ENCODE measurements at regions not wholly inside any gene's neighbourhood (a gene's known extent, or its start where the extent isn't known, plus 50 kb on each side); places are given as distances from the start of the nearest gene placed in this dataset.

DNA sequence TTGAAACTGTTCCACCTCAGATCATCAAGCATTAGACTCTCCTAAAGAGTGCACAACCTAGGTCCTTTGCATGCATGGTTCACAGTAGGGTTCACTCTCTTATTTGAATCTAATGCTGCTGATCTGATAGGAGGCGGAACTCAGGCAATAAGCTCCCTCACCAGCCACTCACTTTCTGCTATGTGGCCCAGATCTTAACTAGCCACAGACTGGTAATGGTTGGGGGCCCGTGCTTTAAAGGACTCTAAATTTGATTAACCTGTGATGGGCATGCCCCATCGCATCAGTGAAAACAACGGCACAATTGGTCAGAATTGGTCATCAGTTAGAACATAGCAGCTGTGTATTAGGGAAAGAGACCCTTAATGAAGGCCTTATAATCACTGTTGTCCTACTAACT is 753.7 kb upstream of the SORCS1 start:
- DNase-seq (ENCODE audit: extremely low read depth, low read depth, low spot score): no peak

- no peak for DNase-seq (ENCODE audit: extremely low read depth, low read depth, low spot score)
Measured at GRCh38 chr10:107915215-107915610, 750.7 kb upstream of the SORCS1 start.

DNA sequence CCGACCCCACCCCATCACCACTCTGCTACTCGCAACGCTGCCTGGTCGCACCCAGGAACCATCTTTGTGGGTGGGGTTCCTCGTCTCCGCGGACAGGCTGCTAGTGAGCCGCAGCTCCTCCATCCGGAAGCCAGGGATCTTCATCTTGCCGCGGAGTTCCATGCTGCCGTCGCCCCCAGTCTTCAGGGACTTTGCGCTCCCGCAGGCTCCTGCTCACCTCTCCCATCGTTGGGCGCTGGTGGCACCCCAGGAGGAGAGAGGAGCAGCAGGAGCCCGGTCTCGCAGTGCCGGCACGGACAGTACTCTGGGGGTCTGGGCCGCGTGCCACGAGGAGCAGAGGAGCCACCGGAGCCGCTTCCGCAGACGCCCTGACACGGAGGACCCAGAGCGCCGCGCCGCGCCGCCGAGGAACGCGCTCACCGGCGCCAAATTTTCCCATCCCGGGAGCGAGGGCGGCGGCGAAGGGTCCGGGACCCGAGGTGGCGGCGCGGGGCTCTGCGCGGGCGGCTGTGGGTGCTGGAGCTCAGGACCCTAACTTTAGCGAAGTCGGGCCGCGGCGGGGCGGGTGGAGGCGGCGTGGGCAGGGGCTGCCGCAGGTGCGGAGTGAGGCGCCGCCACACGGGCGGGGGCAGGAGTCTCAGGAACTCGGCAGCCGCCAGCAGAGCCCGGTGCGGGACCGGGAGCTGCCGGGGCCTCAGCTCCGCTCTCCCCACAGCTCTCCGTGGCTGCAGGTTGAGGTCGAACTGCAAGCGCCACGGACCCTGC is 750.1 kb upstream of the SORCS1 start:
- DNase-seq (ENCODE audit: extremely low read depth, low read depth, low spot score): no peak

DNA sequence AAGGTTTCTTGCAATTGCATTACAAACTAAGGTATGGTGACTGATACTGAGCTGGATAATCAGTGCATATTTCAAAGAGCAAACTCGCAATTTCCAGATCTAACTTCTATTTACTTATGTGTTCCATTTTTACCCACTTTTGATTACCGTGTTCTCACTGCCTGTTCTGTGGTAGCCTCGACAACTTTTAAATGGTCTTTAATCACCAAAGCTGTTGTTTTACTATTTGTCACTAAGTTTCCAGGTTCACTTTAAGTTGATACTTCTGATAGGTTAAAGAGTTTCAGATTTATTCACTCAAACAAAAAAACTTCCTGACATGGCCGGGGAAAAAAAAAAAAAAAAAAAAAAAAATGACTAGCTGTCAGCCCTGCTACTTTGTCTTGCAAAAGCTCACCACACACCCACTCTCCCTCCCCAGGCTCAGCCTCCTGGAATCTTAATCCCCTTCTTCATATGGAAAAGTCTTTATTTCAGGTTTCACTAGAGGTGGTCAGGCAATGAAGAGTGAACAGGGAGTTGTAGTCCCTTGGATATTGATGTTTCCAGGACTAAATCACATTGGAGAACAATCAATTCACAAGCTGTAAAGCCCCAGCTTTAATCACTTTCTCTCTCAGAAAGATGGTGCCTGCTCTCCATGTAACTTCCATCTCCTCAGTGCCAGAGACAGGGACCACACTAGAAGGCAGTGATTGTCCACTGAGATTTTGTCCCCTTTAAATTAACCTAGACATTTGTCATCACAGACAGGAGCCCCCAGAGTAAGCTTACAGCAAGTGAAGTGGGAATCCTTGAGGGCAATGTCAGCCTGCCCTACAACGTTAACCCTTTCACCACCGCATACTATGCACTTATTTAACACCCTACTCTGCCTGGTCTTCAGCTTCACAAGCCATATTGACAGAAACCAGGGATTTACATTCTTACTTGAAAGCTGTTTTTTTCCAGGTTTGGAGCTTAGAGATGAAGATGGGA is 749.1 kb upstream of the SORCS1 start:
- no peak for DNase-seq (ENCODE audit: extremely low read depth, low read depth, low spot score)

- no peak for DNase-seq (ENCODE audit: extremely low read depth, low read depth, low spot score)
Measured at GRCh38 chr10:107901076-107901475, 736.6 kb upstream of the SORCS1 start.

- no peak for DNase-seq (ENCODE audit: extremely low read depth, low read depth, low spot score)
Measured at GRCh38 chr10:107900131-107900530, 735.6 kb upstream of the SORCS1 start.

GRCh38 chr10:107899502-107900062 is 735.1 kb upstream of the SORCS1 start:
- no peak for DNase-seq (ENCODE audit: extremely low read depth, low read depth, low spot score)

DNA sequence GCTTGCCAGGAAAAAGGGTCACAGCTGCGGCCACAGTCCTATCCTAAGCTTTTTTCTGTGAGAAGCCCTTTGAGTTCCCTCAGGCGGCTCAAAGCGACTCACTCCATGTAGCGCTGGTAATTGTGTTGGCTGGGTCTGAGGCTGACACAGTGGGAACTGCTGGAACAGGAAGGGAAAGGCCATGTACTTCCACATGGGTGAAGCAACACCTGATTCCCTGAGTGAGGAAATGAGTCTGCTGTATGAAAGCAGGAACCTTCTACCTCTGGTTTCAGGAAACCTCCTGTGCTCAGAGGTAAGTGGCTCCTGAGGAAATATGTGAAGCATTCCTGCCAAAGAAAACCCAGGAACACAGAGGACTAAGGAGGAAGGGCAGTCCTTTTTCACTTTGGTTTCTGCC is 734.6 kb upstream of the SORCS1 start:
- no peak for DNase-seq (ENCODE audit: extremely low read depth, low read depth, low spot score)

- DNase-seq (ENCODE audit: extremely low read depth, low read depth, low spot score): no peak
Measured at GRCh38 chr10:107898392-107898791, 733.9 kb upstream of the SORCS1 start.

DNA sequence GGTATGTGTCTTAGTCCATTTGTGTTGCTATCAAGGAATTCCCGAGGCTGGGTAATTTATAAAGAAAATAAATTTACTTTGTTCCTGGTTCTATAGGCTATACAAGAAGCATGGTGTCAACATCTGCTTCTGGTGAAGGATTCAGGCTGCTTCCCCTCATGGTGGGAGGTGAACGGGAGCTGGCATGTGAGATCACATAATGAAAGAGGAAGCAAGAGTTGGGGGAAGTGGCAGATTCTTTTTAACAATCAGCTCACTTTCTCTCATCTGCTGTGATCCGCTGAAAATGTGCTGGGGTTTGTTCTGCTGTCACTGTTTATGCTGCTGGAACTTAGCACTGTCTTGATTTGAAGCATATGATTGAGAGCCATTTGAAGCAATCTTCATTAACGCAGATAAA is 730.0 kb upstream of the SORCS1 start:
- DNase-seq (ENCODE audit: extremely low read depth, low read depth, low spot score): no peak

GRCh38 chr10:107889105-107889504 is 724.6 kb upstream of the SORCS1 start:
- no peak for DNase-seq (ENCODE audit: extremely low read depth, low read depth, low spot score)

DNA sequence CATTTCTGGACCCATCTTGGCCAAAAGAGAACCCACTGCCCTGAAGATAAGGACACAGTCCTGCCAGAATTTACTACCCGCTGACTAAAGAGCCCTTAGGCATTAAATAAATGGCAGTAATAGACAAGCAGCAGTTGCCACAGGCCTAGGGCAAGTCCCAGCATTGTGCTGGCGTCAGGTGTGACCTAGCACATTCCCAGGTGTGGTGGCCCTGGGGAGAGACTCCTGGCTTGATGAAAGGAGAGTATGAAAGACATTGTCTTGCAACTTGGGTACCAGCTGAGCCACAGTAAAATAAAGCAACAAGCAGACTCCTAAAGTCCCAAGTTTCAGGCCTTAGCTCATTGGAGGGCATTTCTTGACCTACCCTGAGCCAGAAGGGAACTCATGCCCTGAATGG is 715.7 kb upstream of the SORCS1 start:
- no peak for DNase-seq (ENCODE audit: extremely low read depth, low read depth, low spot score)

DNA sequence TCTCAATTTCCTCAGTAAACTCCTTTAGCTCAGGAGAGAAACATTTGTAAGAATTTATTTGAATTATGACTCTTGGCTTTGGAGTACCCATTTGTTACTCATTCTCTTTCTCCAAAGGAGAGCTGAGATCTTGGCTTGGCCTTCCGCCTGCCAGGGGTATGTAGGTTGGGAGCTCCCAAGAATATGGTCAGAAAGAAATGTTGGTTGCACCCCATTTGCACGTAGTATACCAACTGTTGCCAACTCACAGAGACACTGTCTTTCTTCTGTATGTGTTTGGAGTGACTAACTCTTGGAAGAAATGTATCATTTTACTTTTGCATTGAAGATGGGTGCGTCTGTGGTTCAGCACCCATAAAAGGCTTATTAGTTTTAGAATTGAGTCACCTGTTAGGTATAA is 708.5 kb upstream of the SORCS1 start:
- DNase-seq (ENCODE audit: extremely low read depth, low read depth, low spot score): no peak

DNA sequence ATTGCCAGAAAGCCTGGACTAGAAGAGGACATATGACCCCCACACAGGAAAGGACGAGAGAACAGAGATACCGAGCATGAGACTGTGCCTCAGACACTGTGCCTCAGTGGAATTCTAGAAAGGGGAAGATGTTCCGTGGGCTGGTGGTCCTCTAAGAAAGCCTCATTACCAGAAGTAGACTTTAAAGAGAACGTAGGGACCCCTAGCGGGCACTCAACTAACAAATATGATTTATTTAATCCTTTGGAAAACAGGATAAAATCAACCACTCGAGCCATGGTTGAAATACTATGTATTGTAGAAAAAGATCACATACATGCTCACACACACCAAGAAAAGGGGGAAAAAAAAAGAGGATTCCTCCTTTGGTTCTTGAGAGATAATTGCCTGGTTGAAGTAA is 701.2 kb upstream of the SORCS1 start:
- no peak for DNase-seq (ENCODE audit: extremely low read depth, low read depth, low spot score)

DNA sequence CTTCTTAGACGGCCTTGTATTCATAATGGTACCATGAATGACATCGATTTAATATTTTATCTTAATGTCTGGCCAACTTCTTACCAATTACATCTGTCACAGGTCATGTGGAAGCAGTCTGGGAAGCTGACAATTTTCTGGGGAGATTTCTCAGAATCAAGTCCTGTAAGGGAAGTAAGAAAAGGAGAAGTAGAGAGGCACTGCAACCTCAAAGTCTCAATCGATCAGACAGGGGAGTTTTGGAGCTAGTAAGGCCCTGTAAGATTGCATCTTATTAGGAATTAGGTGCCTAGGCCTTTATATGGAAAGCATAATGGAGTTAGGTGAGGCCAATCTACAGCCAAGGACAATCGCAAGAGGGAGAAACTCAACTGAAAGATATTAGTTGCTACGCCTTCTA is 694.6 kb upstream of the SORCS1 start:
- DNase-seq (ENCODE audit: extremely low read depth, low read depth, low spot score): no peak

GRCh38 chr10:107856047-107856315 is 691.5 kb upstream of the SORCS1 start:
- DNase-seq (ENCODE audit: extremely low read depth, low read depth, low spot score): no peak

DNA sequence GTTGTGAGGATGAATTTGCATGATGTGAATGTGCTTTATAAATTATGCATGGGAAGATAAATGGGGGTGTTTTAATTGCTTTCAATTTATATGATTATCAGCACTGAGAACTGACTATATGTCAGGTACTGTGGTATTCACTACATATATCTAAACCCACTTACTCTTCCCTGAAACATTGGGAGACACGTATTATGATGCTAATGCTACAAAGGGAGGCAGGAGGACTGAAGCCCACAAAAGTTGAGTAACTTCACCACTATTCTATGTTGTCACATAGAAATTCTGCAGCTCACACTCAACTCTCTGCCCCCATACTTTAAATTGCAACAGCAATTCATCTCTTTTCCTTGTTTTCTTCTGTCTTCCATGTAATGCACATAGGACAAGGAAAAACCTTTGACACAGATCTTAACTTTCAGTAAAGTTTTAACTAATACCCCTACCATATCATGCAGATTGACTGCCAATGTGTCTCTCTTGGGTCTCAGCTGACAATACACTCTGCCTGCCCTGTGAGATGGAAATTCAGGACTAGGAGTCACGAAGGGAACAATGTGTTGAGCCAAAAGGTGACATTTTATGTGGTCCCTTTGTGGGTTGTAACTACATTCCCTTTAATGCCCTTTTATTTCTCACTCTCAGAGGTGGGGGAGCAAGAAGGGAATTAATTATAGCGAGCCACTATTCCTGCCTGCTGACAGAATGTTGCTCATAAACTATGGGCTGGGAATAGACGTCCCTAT is 691.0 kb upstream of the SORCS1 start:
- no peak for DNase-seq (ENCODE audit: extremely low read depth, low read depth, low spot score)

- DNase-seq (ENCODE audit: extremely low read depth, low read depth, low spot score): no peak
Measured at GRCh38 chr10:107848726-107849360, 684.3 kb upstream of the SORCS1 start.

- no peak for DNase-seq (ENCODE audit: extremely low read depth, low read depth, low spot score)
Measured at GRCh38 chr10:107847620-107848019, 683.1 kb upstream of the SORCS1 start.

GRCh38 chr10:107834706-107835105 is 670.2 kb upstream of the SORCS1 start:
- DNase-seq (ENCODE audit: extremely low read depth, low read depth, low spot score): no peak

DNA sequence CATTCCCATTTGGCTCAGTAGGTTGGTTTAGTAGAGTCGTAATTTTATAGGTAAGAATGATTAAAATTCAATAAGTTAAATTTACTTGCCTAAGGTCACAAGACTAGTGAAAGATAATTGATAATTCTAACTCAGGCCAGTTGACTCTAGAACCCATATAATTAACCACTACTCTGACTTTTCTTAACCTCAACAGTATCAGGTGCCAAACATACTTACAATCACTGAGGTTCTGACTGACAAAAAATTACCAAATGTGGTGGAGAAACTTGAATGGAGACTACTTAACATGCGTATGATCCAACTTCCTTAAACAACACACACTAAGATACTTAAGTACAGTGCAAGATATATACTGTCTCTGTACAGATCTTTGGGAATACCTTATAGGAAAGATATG is 667.3 kb upstream of the SORCS1 start:
- no peak for DNase-seq (ENCODE audit: extremely low read depth, low read depth, low spot score)
